A549 (cell line): ENCODE measurements at regions not wholly inside any gene's neighbourhood (a gene's known extent, or its start where the extent isn't known, plus 50 kb on each side); places are given as distances from the start of the nearest gene placed in this dataset.
A peak's percentile ranks its signal among the peaks of the same experiment; 100 is the strongest.

Experiments used
- ATAC-seq, 2 experiments: fragments of 200-7000 bp in 1 of 2; fragments of >200 bp in 1 of 2; cut with Nextera tagmentation in 1 of 2; cut with Tn5 transposase in 1 of 2; 3 replicates each; pipeline versions ENCODE4 v1.8.0 to v1.9.1; 2018 to 2020; ENCODE audit warnings: mild to moderate bottlenecking in 1 of 2, moderate library complexity in 1 of 2
- CTCF ChIA-PET: fragments of 300-600 bp; sonication (Branson Sonifier 250); formaldehyde crosslinking; extraction: SDS; loops from one replicate; lab custom pipeline; 2021; ENCODE audit warnings: antibody characterized with exemption, inconsistent platforms; lab: Yijun Ruan, JAX
- POLR2A ChIA-PET: fragments of 350-600 bp; formaldehyde crosslinking; extraction: SDS; loops from one replicate; lab custom pipeline; 2021; ENCODE audit warnings: antibody characterized with exemption, inconsistent platforms; lab: Yijun Ruan, JAX
- DNase-seq, 2 experiments: peaks; one replicate each; pipeline versions ENCODE4 v3.0.0 to v3.0.0-alpha.2; 2011 to 2016; ENCODE audit warnings: low read depth in 1 of 2, low spot score in 1 of 2
- FAIRE-seq: peaks from 2 replicates; lab custom pipeline; 2011; peaks lifted over from hg19 to GRCh38; lab: Jason Lieb, UNC
- H3K27ac ChIP-seq, 2 experiments: fragments of >200 bp; sonication (Bioruptor Twin); formaldehyde crosslinking; 3 replicates each; pipeline ENCODE4 v1.5.1; 2016 to 2017
- H3K4me1 ChIP-seq: fragments of >200 bp; sonication (Bioruptor Twin); formaldehyde crosslinking; 3 replicates; pipeline ENCODE4 v1.6.1; 2016
- H3K4me2 ChIP-seq: fragments of >200 bp; sonication (Bioruptor Twin); formaldehyde crosslinking; 3 replicates; pipeline ENCODE4 v1.6.1; 2016
- H3K4me3 ChIP-seq: fragments of >200 bp; sonication (Bioruptor Twin); formaldehyde crosslinking; 3 replicates; pipeline ENCODE4 v1.5.1; 2016
- H3K9me3 ChIP-seq: fragments of >200 bp; sonication (Bioruptor Twin); formaldehyde crosslinking; 3 replicates; pipeline ENCODE4 v1.6.1; 2016
- ATOH8 ChIP-seq: fragments of 250-450 bp; sonication (Bioruptor Pico); IDR thresholded peaks from 2 replicates; pipeline ENCODE4 v1.5.0; 2020; ENCODE audit warnings: low read depth, mild to moderate bottlenecking, moderate library complexity
- BHLHE40 ChIP-seq: IDR thresholded peaks from 2 replicates; pipeline ENCODE4 v1.6.1; 2012; ENCODE audit warnings: low read depth, low read length, inconsistent platforms
- CEBPB ChIP-seq, 2 experiments: fragments of >200 bp in 1 of 2; sonication (Bioruptor Twin) in 1 of 2; formaldehyde crosslinking in 1 of 2; IDR thresholded peaks; 2 replicates each; pipeline ENCODE4 v1.6.1; 2012 to 2016
- CHD2 ChIP-seq: fragments of 150-350 bp; IDR thresholded peaks from 2 replicates; pipeline ENCODE4 v1.6.1; 2014; ENCODE audit warnings: low read length; ENCODE audit not compliant: partially characterized antibody
- CHD4 ChIP-seq: fragments of 200-600 bp; sonication (generic); IDR thresholded peaks from 2 replicates; pipeline ENCODE4 v1.6.1; 2016; ENCODE audit warnings: antibody characterized with exemption, mild to moderate bottlenecking, borderline replicate concordance
- CTCF ChIP-seq: fragments of >200 bp; sonication (Bioruptor Twin); formaldehyde crosslinking; IDR thresholded peaks from 3 replicates; pipeline ENCODE4 v1.5.1; 2016
- EHF ChIP-seq: fragments of 250-450 bp; sonication (Bioruptor Pico); IDR thresholded peaks from 2 replicates; pipeline ENCODE4 v1.5.0; 2020; ENCODE audit warnings: mild to moderate bottlenecking
- EHMT2 ChIP-seq: fragments of 200-600 bp; sonication (generic); IDR thresholded peaks from 2 replicates; pipeline ENCODE4 v1.6.1; 2016; ENCODE audit warnings: antibody characterized with exemption, low read depth, mild to moderate bottlenecking, moderate library complexity
- EP300 ChIP-seq, 2 experiments: fragments of >200 bp; sonication (Bioruptor Twin); formaldehyde crosslinking; IDR thresholded peaks; 2 replicates in 1 of 2; 3 replicates in 1 of 2; pipeline ENCODE4 v1.6.1; 2016 to 2017
- FOSB ChIP-seq: fragments of 250-450 bp; sonication (Bioruptor Pico); IDR thresholded peaks from 2 replicates; pipeline ENCODE4 v1.5.0; 2020; ENCODE audit warnings: mild to moderate bottlenecking, moderate library complexity
- FOXS1 ChIP-seq: fragments of 250-450 bp; sonication (Bioruptor Pico); IDR thresholded peaks from 2 replicates; pipeline ENCODE4 v1.5.0; 2020; ENCODE audit warnings: mild to moderate bottlenecking, moderate library complexity
- GATA3 ChIP-seq: IDR thresholded peaks from 2 replicates; pipeline ENCODE4 v1.6.1; 2012; ENCODE audit warnings: borderline replicate concordance
- HDAC2 ChIP-seq: fragments of 200-600 bp; sonication (generic); IDR thresholded peaks from 2 replicates; pipeline ENCODE4 v1.6.1; 2016
- HES2 ChIP-seq: fragments of >200 bp; sonication (Bioruptor Twin); formaldehyde crosslinking; IDR thresholded peaks from 2 replicates; pipeline ENCODE4 v1.6.1; 2016
- HEYL ChIP-seq: fragments of 250-450 bp; sonication (Bioruptor Pico); IDR thresholded peaks from 2 replicates; pipeline ENCODE4 v1.8.0; 2021; ENCODE audit warnings: mild to moderate bottlenecking, moderate library complexity
- HOXA7 ChIP-seq: fragments of 250-450 bp; sonication (Bioruptor Pico); IDR thresholded peaks from 2 replicates; pipeline ENCODE4 v1.5.0; 2020; ENCODE audit warnings: mild to moderate bottlenecking, moderate library complexity
- JUN ChIP-seq, 2 experiments: fragments of >200 bp; sonication (Bioruptor Twin); formaldehyde crosslinking; IDR thresholded peaks; 2 replicates in 1 of 2; 3 replicates in 1 of 2; pipeline ENCODE4 v1.6.1; 2016 to 2017
- JUNB ChIP-seq: fragments of >200 bp; sonication (Bioruptor Twin); formaldehyde crosslinking; IDR thresholded peaks from 2 replicates; pipeline ENCODE4 v1.6.1; 2016
- KDM1A ChIP-seq: fragments of 200-600 bp; sonication (generic); IDR thresholded peaks from 2 replicates; pipeline ENCODE4 v1.6.1; 2016; ENCODE audit warnings: low read depth, mild to moderate bottlenecking
- MAZ ChIP-seq: fragments of 150-350 bp; IDR thresholded peaks from 2 replicates; pipeline ENCODE4 v1.6.1; 2014; ENCODE audit warnings: antibody characterized with exemption, low read depth, low read length, borderline replicate concordance
- MYC ChIP-seq: IDR thresholded peaks from 2 replicates; pipeline ENCODE4 v1.6.1; 2012; ENCODE audit warnings: mild to moderate bottlenecking, inconsistent platforms, low read length, improper control_type of control experiment, borderline replicate concordance
- NPAS2 ChIP-seq: fragments of 250-450 bp; sonication (Bioruptor Pico); IDR thresholded peaks from 2 replicates; pipeline ENCODE4 v1.8.0; 2022; ENCODE audit warnings: mild to moderate bottlenecking, moderate library complexity, borderline replicate concordance
- PBX3 ChIP-seq: IDR thresholded peaks from 2 replicates; pipeline ENCODE4 v1.6.1; 2012
- POLR2A ChIP-seq: IDR thresholded peaks from 2 replicates; pipeline ENCODE4 v1.6.1; 2012; ENCODE audit warnings: mild to moderate bottlenecking, low read length
- RAD21 ChIP-seq, 2 experiments: fragments of >200 bp in 1 of 2; sonication (Bioruptor Twin) in 1 of 2; formaldehyde crosslinking in 1 of 2; IDR thresholded peaks in 1 of 2; conservative IDR thresholded peaks in 1 of 2; 2 replicates in 1 of 2; 3 replicates in 1 of 2; pipeline ENCODE4 v1.6.1; 2012 to 2018; ENCODE audit warnings: inconsistent platforms in 1 of 2
- RARB ChIP-seq: fragments of 250-450 bp; sonication (Bioruptor Pico); IDR thresholded peaks from 2 replicates; pipeline ENCODE4 v1.8.0; 2021; ENCODE audit warnings: mild to moderate bottlenecking, moderate library complexity
- RFX5 ChIP-seq: fragments of 450-650 bp; IDR thresholded peaks from 2 replicates; pipeline ENCODE4 v1.7.1; 2014; ENCODE audit warnings: antibody characterized with exemption, mild to moderate bottlenecking, moderate library complexity
- RNF2 ChIP-seq: fragments of 200-600 bp; sonication (generic); IDR thresholded peaks from 2 replicates; pipeline ENCODE4 v1.6.1; 2016; ENCODE audit warnings: low read depth, mild to moderate bottlenecking, antibody characterized with exemption, moderate library complexity, borderline replicate concordance
- SMC3 ChIP-seq: fragments of >200 bp; sonication (Bioruptor Twin); formaldehyde crosslinking; IDR thresholded peaks from 3 replicates; pipeline ENCODE4 v1.6.1; 2018; ENCODE audit warnings: inconsistent platforms
- SREBF2 ChIP-seq: fragments of 450-650 bp; IDR thresholded peaks from 2 replicates; pipeline ENCODE4 v1.6.1; 2014; ENCODE audit warnings: mild to moderate bottlenecking, moderate library complexity
- USF2 ChIP-seq: fragments of 450-650 bp; IDR thresholded peaks from 2 replicates; pipeline ENCODE4 v1.6.1; 2014; ENCODE audit warnings: antibody characterized with exemption
- ZC3H11A ChIP-seq: fragments of 450-650 bp; IDR thresholded peaks from 2 replicates; pipeline ENCODE4 v1.6.1; 2014; ENCODE audit warnings: antibody characterized with exemption, mild to moderate bottlenecking
- WGBS: methylation state at CpG from one replicate; pipeline ENCODE4 v1.1.6; 2017; ENCODE audit errors: missing lambda C conversion rate; 5-methylcytosine and 5-hydroxymethylcytosine counted together

- CTCF ChIA-PET, result interaction anchor here (0.7 to 3.4 kb wide), 5 partner anchors 9 to 1738 kb away, joined by 3 to 20 read pairs (median 4); no protein-coding TSS in a partner anchor
- Histone ChIP-seq H3K4me3 (no peak overlapping the region), H3K27ac (no peak overlapping the region)
- no peak for ATAC-seq
- no peak for FAIRE-seq
- DNase-seq, result no peak
- TF ChIP-seq CHD2, result no peak
- TF ChIP-seq MYC, result no peak
- no peak for TF ChIP-seq EHF (CRISPR knock-in tag)
- no peak for TF ChIP-seq RNF2
- TF ChIP-seq JUN (IDR thresholded peaks at IDR 0.05), result no peak
- TF ChIP-seq CEBPB (IDR thresholded peaks at IDR 0.05), result no peak
- no peak for TF ChIP-seq SREBF2
- no peak for TF ChIP-seq RARB (CRISPR knock-in tag)
- no peak for TF ChIP-seq FOSB (CRISPR knock-in tag)
- no peak for TF ChIP-seq HEYL
- no peak for TF ChIP-seq HES2
- TF ChIP-seq, all 56 proteins: peak for 0
- Histone ChIP-seq H3K4me1 (no peaks in the 10 kb centered on the region), H3K4me2 (no peak overlapping the region), H3K9me3 (no peaks in the 10 kb centered on the region)
- WGBS, result 38% methylated on average over 3 of the region's 3 CpGs
- POLR2A ChIA-PET, result no interaction called here
Measured at GRCh38 chr2:219835493-219835892, 208.1 kb downstream of the SLC4A3 start.

- DNase-seq, result peak; percentile 11 to 47
Measured at GRCh38 chr2:219836647-219837177, 209.3 kb downstream of the SLC4A3 start.

GRCh38 chr2:219844401-219845091 is 217.1 kb downstream of the SLC4A3 start:
- 39% methylated on average over 7 of the region's 7 CpGs for WGBS
- ChIA-PET POLR2A (no interaction called here), CTCF (no interaction called here)
- Histone ChIP-seq H3K4me2 (no peak overlapping the region), H3K9me3 (no peaks in the 10 kb centered on the region; the same call in 2 of the 3 replicates), H3K4me3 (no peak overlapping the region), H3K27ac (no peak overlapping the region), H3K4me1 (no peaks in the 10 kb centered on the region)
- no peak for DNase-seq
- no peak for ATAC-seq
- FAIRE-seq, result no peak
- TF ChIP-seq HDAC2 (no peak), SMC3 (no peak), MAZ (no peak), FOSB (CRISPR knock-in tag) (no peak), JUNB (no peak), HEYL (no peak), ATOH8 (no peak), ZC3H11A (no peak), FOXS1 (CRISPR knock-in tag) (no peak), POLR2A (no peak), PBX3 (no peak), EHMT2 (no peak), CHD4 (no peak), NPAS2 (CRISPR knock-in tag) (no peak), USF2 (no peak)

More at GRCh38 chr2:219836647-219837177, 209.3 kb downstream of the SLC4A3 start:
- 9% methylated on average over 4 of the region's 4 CpGs for WGBS
- Histone ChIP-seq H3K4me1 (no peaks in the 10 kb centered on the region), H3K27ac (no peak overlapping the region), H3K4me3 (no peak overlapping the region), H3K4me2 (no peak overlapping the region), H3K9me3 (no peaks in the 10 kb centered on the region)
- ATAC-seq, result peak in 1 of 2 experiments; percentile 71; a peak in 3 of 6 replicates
- FAIRE-seq, result no peak
- TF ChIP-seq BHLHE40 (no peak), SMC3 (0 out of 3 replicates have a peak, but pooled peaks have one; percentile 13), RAD21 (conservative IDR thresholded peaks at IDR 0.05 in 1 of 2, IDR thresholded peaks at IDR 0.05 in 1 of 2) (peak; percentile 22 to 39; a peak in 1 of 5 replicates), GATA3 (no peak), HOXA7 (CRISPR knock-in tag) (no peak), KDM1A (no peak), CTCF (peak; percentile 55), RFX5 (no peak), EP300 (IDR thresholded peaks at IDR 0.05) (no peak), CEBPB (IDR thresholded peaks at IDR 0.05) (no peak)
- CTCF ChIA-PET, result interaction anchor here (0.7 to 3.4 kb wide), 5 partner anchors 10 to 720 kb away, joined by 3 to 20 read pairs (median 5); no protein-coding TSS in a partner anchor
- POLR2A ChIA-PET, result no interaction called here
